ENCODE measurements at regions not wholly inside any gene's neighbourhood (a gene's known extent, or its start where the extent isn't known, plus 50 kb on each side); places are given as distances from the start of the nearest gene placed in this dataset.

- H3K4me1 Mint-ChIP-seq (ENCODE audit: low read depth, unreplicated experiment) = peaks cover 26% of the 10 kb centered on the region
- Histone ChIP-seq H3K4me1 (peaks cover 19% of the 10 kb centered on the region), H3K27me3 (replicated peaks; ENCODE audit: control insufficient read depth, insufficient read depth, low read length) (no peaks in the 10 kb centered on the region), H3K4me3 (ENCODE audit: low read depth, low read length) (no peak overlapping the region), H3K9me3 (no peaks in the 10 kb centered on the region), H3K36me3 (ENCODE audit: control insufficient read depth, insufficient read depth, low read length) (no peaks in the 10 kb centered on the region)
- H3K27me3 Mint-ChIP-seq (ENCODE audit: insufficient read depth, unreplicated experiment) = no peaks in the 10 kb centered on the region
- POLR2A ChIA-PET = no interaction called here
- DNase-seq = no peak
- CTCF ChIA-PET = no interaction called here
- no TSS peak for BruUV-seq (replicated peaks)
- H3K36me3 Mint-ChIP-seq (ENCODE audit: insufficient read depth, unreplicated experiment) = peaks cover 6% of the 10 kb centered on the region
- no peak for TF ChIP-seq CTCF (IDR thresholded peaks at IDR 0.05; ENCODE audit: insufficient read depth in 1 of 2, low read depth in 1 of 2, low read length in 1 of 2, severe bottlenecking in 1 of 2, unreplicated experiment in 1 of 2)
- no peaks in the 10 kb centered on the region for H3K9me3 Mint-ChIP-seq (ENCODE audit: unreplicated experiment)
- intact Hi-C loops (cut with micrococcal nuclease; ENCODE audit: unreplicated experiment) = no loop called here
- H3K27ac Mint-ChIP-seq (ENCODE audit: unreplicated experiment) = no peak overlapping the region
- H3K4me3 Mint-ChIP-seq (ENCODE audit: unreplicated experiment) = no peak overlapping the region
These were observed 187.1 kb upstream of the ARL4C start for GRCh38 chr2:234683950-234684349.

GRCh38 chr2:234682492-234683228 lies 185.8 kb upstream of the ARL4C start:
- TF ChIP-seq CTCF (IDR thresholded peaks at IDR 0.05; ENCODE audit: insufficient read depth in 1 of 2, low read depth in 1 of 2, low read length in 1 of 2, severe bottlenecking in 1 of 2, unreplicated experiment in 1 of 2) = no peak
- no peak overlapping the region for H3K4me3 ChIP-seq (ENCODE audit: low read depth, low read length)
- Mint-ChIP-seq H3K27ac (ENCODE audit: unreplicated experiment) (no peak overlapping the region), H3K4me3 (ENCODE audit: unreplicated experiment) (no peak overlapping the region), H3K9me3 (ENCODE audit: unreplicated experiment) (no peaks in the 10 kb centered on the region), H3K27me3 (ENCODE audit: insufficient read depth, unreplicated experiment) (no peaks in the 10 kb centered on the region), H3K36me3 (ENCODE audit: insufficient read depth, unreplicated experiment) (peaks cover 6% of the 10 kb centered on the region), H3K4me1 (ENCODE audit: low read depth, unreplicated experiment) (peaks cover 24% of the 10 kb centered on the region)
- ChIA-PET CTCF (no interaction called here), POLR2A (no interaction called here)
- no peaks in the 10 kb centered on the region for H3K27me3 ChIP-seq (replicated peaks; ENCODE audit: control insufficient read depth, insufficient read depth, low read length)
- no peaks in the 10 kb centered on the region for H3K36me3 ChIP-seq (ENCODE audit: control insufficient read depth, insufficient read depth, low read length)
- no TSS peak for BruUV-seq (replicated peaks)
- intact Hi-C loops (cut with micrococcal nuclease; ENCODE audit: unreplicated experiment) = no loop called here
- no peaks in the 10 kb centered on the region for H3K9me3 ChIP-seq
- no peak for DNase-seq
- H3K4me1 ChIP-seq = peaks cover 19% of the 10 kb centered on the region

- H3K27ac Mint-ChIP-seq (ENCODE audit: unreplicated experiment) = no peak overlapping the region
- intact Hi-C loops (cut with micrococcal nuclease; ENCODE audit: unreplicated experiment) = no loop called here
- H3K4me3 Mint-ChIP-seq (ENCODE audit: unreplicated experiment) = no peak overlapping the region
- no peaks in the 10 kb centered on the region for H3K9me3 ChIP-seq
- H3K36me3 ChIP-seq (ENCODE audit: control insufficient read depth, insufficient read depth, low read length) = no peaks in the 10 kb centered on the region
- POLR2A ChIA-PET = no interaction called here
- no TSS peak for BruUV-seq (replicated peaks)
- no peaks in the 10 kb centered on the region for H3K27me3 Mint-ChIP-seq (ENCODE audit: insufficient read depth, unreplicated experiment)
- H3K4me1 Mint-ChIP-seq (ENCODE audit: low read depth, unreplicated experiment) = peaks cover 10% of the 10 kb centered on the region
- DNase-seq = no peak
- TF ChIP-seq CTCF (IDR thresholded peaks at IDR 0.05; ENCODE audit: insufficient read depth in 1 of 2, low read depth in 1 of 2, low read length in 1 of 2, severe bottlenecking in 1 of 2, unreplicated experiment in 1 of 2) = no peak
- H3K27me3 ChIP-seq (replicated peaks; ENCODE audit: control insufficient read depth, insufficient read depth, low read length) = no peaks in the 10 kb centered on the region
- peaks cover 9% of the 10 kb centered on the region for H3K4me1 ChIP-seq
- CTCF ChIA-PET = no interaction called here
- peaks cover 6% of the 10 kb centered on the region for H3K36me3 Mint-ChIP-seq (ENCODE audit: insufficient read depth, unreplicated experiment)
- no peak overlapping the region for H3K4me3 ChIP-seq (ENCODE audit: low read depth, low read length)
- no peaks in the 10 kb centered on the region for H3K9me3 Mint-ChIP-seq (ENCODE audit: unreplicated experiment)
These were observed 184.1 kb upstream of the ARL4C start for GRCh38 chr2:234680688-234681619.
